Esophagus squamous epithelium (tissue), 5 donors: ENCODE measurements at regions not wholly inside any gene's neighbourhood (a gene's known extent, or its start where the extent isn't known, plus 50 kb on each side); places are given as distances from the start of the nearest gene placed in this dataset.
A peak's percentile ranks its signal among the peaks of the same experiment; 100 is the strongest.

Source experiments
- DNase-seq: peaks from one replicate; lab custom pipeline; 2025; lab: John Stamatoyannopoulos, UW
- H3K27ac ChIP-seq, 4 donors: fragments of 200-600 bp; sonication (generic); one replicate each; pipeline ENCODE4 v1.5.1; 2016 to 2019; ENCODE audit warnings: mild to moderate bottlenecking in 1 of 4
- H3K27me3 ChIP-seq, 4 donors: fragments of 200-600 bp; sonication (generic); 1 replicate in 3 of 4; 2 replicates in 1 of 4; pipeline versions ENCODE4 v1.5.1 to v1.6.0; 2017 to 2021; ENCODE audit warnings: antibody characterized with exemption in 1 of 4
- H3K36me3 ChIP-seq, 3 donors: fragments of 200-600 bp; sonication (generic); one replicate each; pipeline ENCODE4 v1.5.1; 2016 to 2019
- H3K4me1 ChIP-seq, 3 donors: fragments of 200-600 bp; sonication (generic); one replicate each; pipeline ENCODE4 v1.5.1; 2017 to 2019
- H3K4me3 ChIP-seq, 4 donors: fragments of 200-600 bp; sonication (generic); 1 replicate in 3 of 4; 2 replicates in 1 of 4; pipeline ENCODE4 v1.5.1; 2016 to 2019; ENCODE audit warnings: mild to moderate bottlenecking in 2 of 4, moderate library complexity in 1 of 4
- H3K9me3 ChIP-seq, 3 donors: fragments of 200-600 bp; sonication (generic); one replicate each; pipeline ENCODE4 v1.5.1; 2016 to 2019
- POLR2A ChIP-seq, 4 donors: fragments of 450-650 bp; IDR thresholded peaks; one replicate each; pipeline ENCODE4 v1.6.1; 2017; ENCODE audit warnings: antibody characterized with exemption in 4 of 4, mild to moderate bottlenecking in 4 of 4, moderate library complexity in 3 of 4
- WGBS, 2 donors: methylation state at CpG; one replicate each; pipeline ENCODE4 v1.1.5; 2018; 5-methylcytosine and 5-hydroxymethylcytosine counted together
- intact Hi-C: fragments of 100-400 bp; cut with DNase I; formaldehyde crosslinking; loops from one replicate; pipeline ENCODE4 v1.15.0; 2022
- TF ChIP-seq, protein P1 (sequence below), 6 experiments: fragments of 450-650 bp in 4 of 6; fragments of 200-600 bp in 2 of 6; sonication (generic) in 2 of 6; IDR thresholded peaks; one replicate each; pipeline ENCODE4 v1.5.1; 2016 to 2019; ENCODE audit warnings: antibody characterized with exemption in 6 of 6, mild to moderate bottlenecking in 4 of 6, moderate library complexity in 4 of 6
- donor health status: DM: yes; HTN: yes; CAD: no.

DNA sequence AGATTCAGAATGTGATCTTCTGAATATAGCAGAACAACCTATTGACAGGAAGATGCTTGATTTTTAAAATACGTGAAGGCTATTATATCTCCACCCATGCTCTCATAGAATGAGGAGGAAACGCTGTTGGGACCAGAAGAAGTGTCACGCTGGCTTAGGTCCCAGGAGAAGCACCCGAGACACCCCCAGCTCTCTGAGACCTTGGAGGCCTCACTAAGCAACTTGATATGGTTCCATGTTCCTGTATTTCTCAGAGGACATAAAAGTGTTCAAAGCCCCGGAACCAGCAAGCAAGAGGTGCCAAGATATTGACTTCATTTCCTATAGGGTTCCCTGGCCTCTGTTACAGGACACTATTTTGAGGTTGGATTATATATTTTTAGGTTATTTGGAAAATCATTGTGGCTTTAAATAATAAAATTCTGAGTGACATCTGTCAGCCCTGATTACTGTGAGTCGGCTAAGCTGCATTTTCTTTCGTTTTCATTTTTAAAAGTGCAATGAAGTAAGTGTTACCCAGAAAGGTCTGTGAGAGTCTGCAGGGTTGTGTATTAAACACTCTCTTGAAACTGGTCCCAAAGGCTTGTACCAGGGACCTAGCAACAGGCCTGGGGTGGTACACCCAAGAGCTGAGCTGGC is 400.0 kb downstream of the SOX9 start:
- Histone ChIP-seq H3K4me1 (peaks cover 3 to 50% (median 8%) of the 10 kb centered on the region in 3 donors), H3K4me3 (no peak overlapping the region), H3K9me3 (no peaks in the 10 kb centered on the region), H3K27me3 (peaks cover 0 to 9% (median 0%) of the 10 kb centered on the region in 4 donors), H3K36me3 (no peaks in the 10 kb centered on the region), H3K27ac (no peak overlapping the region)
- WGBS, 2 donors = 65 to 82% methylated on average over 7 of the region's 7 CpGs
- DNase-seq = no peak
- no peak for TF ChIP-seq POLR2A (IDR thresholded peaks at IDR 0.05)
- TF ChIP-seq, protein P1, sequence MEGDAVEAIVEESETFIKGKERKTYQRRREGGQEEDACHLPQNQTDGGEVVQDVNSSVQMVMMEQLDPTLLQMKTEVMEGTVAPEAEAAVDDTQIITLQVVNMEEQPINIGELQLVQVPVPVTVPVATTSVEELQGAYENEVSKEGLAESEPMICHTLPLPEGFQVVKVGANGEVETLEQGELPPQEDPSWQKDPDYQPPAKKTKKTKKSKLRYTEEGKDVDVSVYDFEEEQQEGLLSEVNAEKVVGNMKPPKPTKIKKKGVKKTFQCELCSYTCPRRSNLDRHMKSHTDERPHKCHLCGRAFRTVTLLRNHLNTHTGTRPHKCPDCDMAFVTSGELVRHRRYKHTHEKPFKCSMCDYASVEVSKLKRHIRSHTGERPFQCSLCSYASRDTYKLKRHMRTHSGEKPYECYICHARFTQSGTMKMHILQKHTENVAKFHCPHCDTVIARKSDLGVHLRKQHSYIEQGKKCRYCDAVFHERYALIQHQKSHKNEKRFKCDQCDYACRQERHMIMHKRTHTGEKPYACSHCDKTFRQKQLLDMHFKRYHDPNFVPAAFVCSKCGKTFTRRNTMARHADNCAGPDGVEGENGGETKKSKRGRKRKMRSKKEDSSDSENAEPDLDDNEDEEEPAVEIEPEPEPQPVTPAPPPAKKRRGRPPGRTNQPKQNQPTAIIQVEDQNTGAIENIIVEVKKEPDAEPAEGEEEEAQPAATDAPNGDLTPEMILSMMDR (IDR thresholded peaks at IDR 0.05) = no peak
- intact Hi-C loops = no loop called here

DNA sequence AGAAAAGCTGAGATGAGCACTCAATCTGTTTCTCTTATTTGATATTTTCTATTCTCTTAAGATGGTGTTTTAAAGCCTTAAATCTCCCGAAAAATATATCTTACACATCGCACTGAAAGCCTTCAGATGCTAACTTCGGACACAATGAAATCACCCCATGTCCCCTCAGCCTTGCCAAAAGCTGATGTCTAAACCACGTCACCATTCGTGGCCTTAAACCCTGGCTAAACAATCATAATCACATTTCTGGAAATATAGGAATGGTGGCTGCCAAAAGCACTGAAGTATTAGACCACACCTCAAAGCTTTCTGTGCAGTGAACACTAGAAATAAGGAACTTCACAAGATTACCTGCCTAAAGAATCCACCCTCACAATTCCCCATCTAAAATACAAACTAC is 402.7 kb downstream of the SOX9 start:
- H3K9me3 ChIP-seq = no peaks in the 10 kb centered on the region
- peak overlapping the region in 2 of 4 donors; percentile 48 to 56 for H3K27ac ChIP-seq
- no peak for DNase-seq
- H3K4me3 ChIP-seq = no peak overlapping the region
- H3K4me1 ChIP-seq = peaks cover 0 to 29% (median 3%) of the 10 kb centered on the region in 3 donors
- H3K27me3 ChIP-seq = peaks cover 0 to 9% (median 0%) of the 10 kb centered on the region in 4 donors
- TF ChIP-seq, protein P1 (IDR thresholded peaks at IDR 0.05) = no peak
- TF ChIP-seq POLR2A (IDR thresholded peaks at IDR 0.05) = no peak
- H3K36me3 ChIP-seq = no peaks in the 10 kb centered on the region
- WGBS, 2 donors = 35% methylated on average over 5 of the region's 5 CpGs
- intact Hi-C loops = no loop called here

DNA sequence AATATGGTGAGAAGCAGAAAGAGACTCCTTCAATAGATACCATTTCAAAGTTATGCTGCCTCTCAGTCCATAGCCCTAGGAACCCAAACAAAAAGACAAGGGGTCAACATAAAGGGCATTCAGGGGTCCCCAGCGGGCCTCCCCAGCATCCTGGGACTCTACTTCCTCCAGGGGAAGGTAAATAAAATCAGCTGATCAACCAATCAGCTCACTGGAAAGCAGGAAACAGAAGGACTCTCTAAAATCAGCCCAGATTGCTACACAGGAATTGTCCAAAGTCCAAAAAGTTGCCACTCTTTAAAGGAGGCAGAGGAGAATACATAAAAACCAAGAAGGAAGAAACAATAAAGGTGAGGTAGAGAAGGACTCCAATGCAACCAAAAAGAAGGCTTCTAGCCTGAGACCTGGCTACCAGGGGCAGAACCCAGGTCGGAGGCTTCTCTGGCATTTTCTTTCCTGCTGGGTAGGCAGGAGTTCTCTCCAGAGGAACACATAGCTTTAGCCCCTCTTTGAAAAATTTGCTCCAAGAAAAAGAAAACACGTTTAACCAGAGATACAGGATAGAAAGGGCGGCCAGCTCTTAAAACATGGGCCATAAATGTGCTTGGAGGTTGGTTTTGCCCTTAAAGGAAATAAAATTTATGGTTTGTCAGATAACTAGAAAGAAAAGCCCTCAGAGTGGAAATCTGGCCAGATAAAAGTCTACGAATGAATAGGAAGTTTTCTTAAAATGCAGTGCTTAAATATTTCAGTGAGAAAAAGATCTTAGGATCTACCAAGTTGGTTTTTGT is 404.6 kb downstream of the SOX9 start:
- DNase-seq = no peak
- H3K36me3 ChIP-seq = no peaks in the 10 kb centered on the region
- intact Hi-C loops = no loop called here
- WGBS, 2 donors = 40 to 47% methylated on average over 5 of the region's 5 CpGs
- peaks cover 0 to 34% (median 3%) of the 10 kb centered on the region in 3 donors for H3K4me1 ChIP-seq
- H3K4me3 ChIP-seq = no peak overlapping the region
- peak overlapping the region in 2 of 4 donors; percentile 29 to 31 for H3K27ac ChIP-seq
- no peaks in the 10 kb centered on the region for H3K27me3 ChIP-seq
- TF ChIP-seq POLR2A (IDR thresholded peaks at IDR 0.05) = no peak
- TF ChIP-seq, protein P1 (IDR thresholded peaks at IDR 0.05) = no peak
- H3K9me3 ChIP-seq = no peaks in the 10 kb centered on the region

DNA sequence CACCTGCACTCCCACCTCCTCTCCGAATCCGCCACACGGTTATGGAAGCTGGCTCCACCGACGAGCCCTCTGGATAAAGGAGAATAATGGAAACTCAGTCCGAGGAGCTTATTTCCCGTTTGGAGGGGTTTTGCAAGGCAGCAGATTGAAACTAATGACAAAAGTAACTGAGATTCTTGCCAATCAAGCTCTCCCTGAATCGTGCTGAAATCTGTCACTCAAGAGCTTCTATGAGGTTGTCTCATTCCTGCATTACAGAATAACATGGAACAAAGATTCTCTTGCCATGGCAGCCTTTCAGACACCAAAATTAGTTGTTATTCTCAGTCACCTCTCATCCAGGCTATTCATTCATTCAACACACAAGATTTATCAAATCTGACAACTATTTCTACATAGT is 405.9 kb downstream of the SOX9 start:
- intact Hi-C loops = no loop called here

More for the DNA sequence above, 405.9 kb downstream of the SOX9 start:
- 76 to 83% methylated on average over 8 of the region's 8 CpGs for WGBS, 2 donors
- Histone ChIP-seq H3K4me3 (no peak overlapping the region), H3K27ac (no peak overlapping the region), H3K36me3 (no peaks in the 10 kb centered on the region), H3K27me3 (no peaks in the 10 kb centered on the region), H3K4me1 (peaks cover 0 to 40% (median 3%) of the 10 kb centered on the region in 3 donors), H3K9me3 (no peaks in the 10 kb centered on the region)
- TF ChIP-seq, protein P1 (IDR thresholded peaks at IDR 0.05) = no peak
- no peak for TF ChIP-seq POLR2A (IDR thresholded peaks at IDR 0.05)
- DNase-seq = no peak
